H9 (cell line): ENCODE measurements at regions not wholly inside any gene's neighbourhood (a gene's known extent, or its start where the extent isn't known, plus 50 kb on each side); places are given as distances from the start of the nearest gene placed in this dataset.

Experiments
- DNase-seq: peaks from one replicate; pipeline ENCODE4 v3.0.0-alpha.2; 2017
- H2AFZ ChIP-seq: one replicate; pipeline ENCODE4 v1.6.1; 2013; ENCODE audit warnings: mild to moderate bottlenecking, low read length, control low read depth, moderate library complexity
- H2AK5ac ChIP-seq: 2 replicates; pipeline ENCODE4 v1.6.1; 2013; ENCODE audit warnings: low read length, control low read depth, mixed read lengths; ENCODE audit not compliant: insufficient read length
- H2BK120ac ChIP-seq: one replicate; pipeline ENCODE4 v1.6.1; 2013; ENCODE audit warnings: low read depth, mild to moderate bottlenecking, low read length, control low read depth, inconsistent platforms; ENCODE audit not compliant: poor library complexity, severe bottlenecking
- H2BK12ac ChIP-seq: 2 replicates; pipeline ENCODE4 v1.6.1; 2013; ENCODE audit warnings: low read length, control low read depth, mixed read lengths, low read depth; ENCODE audit not compliant: insufficient read length
- H2BK15ac ChIP-seq: 2 replicates; pipeline ENCODE4 v1.6.1; 2013; ENCODE audit warnings: low read depth, low read length, control low read depth
- H2BK20ac ChIP-seq: one replicate; pipeline ENCODE4 v1.6.1; 2013; ENCODE audit warnings: low read depth, mild to moderate bottlenecking, low read length, control low read depth, inconsistent platforms; ENCODE audit not compliant: poor library complexity, severe bottlenecking
- H2BK5ac ChIP-seq: 2 replicates; pipeline ENCODE4 v1.6.1; 2013; ENCODE audit warnings: low read length, control low read depth, mixed read lengths; ENCODE audit not compliant: insufficient read length
- H3K14ac ChIP-seq: 2 replicates; pipeline ENCODE4 v1.6.1; 2013; ENCODE audit warnings: low read length, control low read depth; ENCODE audit not compliant: insufficient read depth
- H3K18ac ChIP-seq: 2 replicates; pipeline ENCODE4 v1.6.1; 2013; ENCODE audit warnings: low read depth, mild to moderate bottlenecking, mixed read lengths, low read length, control low read depth; ENCODE audit not compliant: insufficient read length
- H3K23ac ChIP-seq: 2 replicates; pipeline ENCODE4 v1.6.1; 2013; ENCODE audit warnings: low read length, control low read depth, mixed read lengths, low read depth; ENCODE audit not compliant: insufficient read length
- H3K23me2 ChIP-seq: 2 replicates; pipeline ENCODE4 v1.6.1; 2013; ENCODE audit warnings: low read depth, mild to moderate bottlenecking, mixed read lengths, low read length, control low read depth; ENCODE audit not compliant: insufficient read length, poor library complexity, severe bottlenecking
- H3K27ac ChIP-seq: 2 replicates; pipeline ENCODE4 v1.5.1; 2013; ENCODE audit warnings: low read length, control low read depth, mixed read lengths, low read depth; ENCODE audit not compliant: insufficient read length
- H3K27me3 ChIP-seq: 2 replicates; pipeline ENCODE4 v1.6.1; 2013; ENCODE audit warnings: low read length, control low read depth, inconsistent platforms; ENCODE audit not compliant: insufficient read depth
- H3K4ac ChIP-seq: 2 replicates; pipeline ENCODE4 v1.6.1; 2013; ENCODE audit warnings: low read depth, mild to moderate bottlenecking, control low read depth, inconsistent platforms, low read length, moderate library complexity
- H3K4me1 ChIP-seq: 2 replicates; pipeline ENCODE4 v1.6.1; 2013; ENCODE audit warnings: low read length, control low read depth, inconsistent platforms; ENCODE audit not compliant: insufficient read depth
- H3K4me2 ChIP-seq: 2 replicates; pipeline ENCODE4 v1.6.1; 2013; ENCODE audit warnings: low read length, control low read depth, mixed read lengths; ENCODE audit not compliant: insufficient read length, insufficient read depth
- H3K56ac ChIP-seq: 2 replicates; pipeline ENCODE4 v1.6.1; 2013; ENCODE audit warnings: low read depth, mild to moderate bottlenecking, mixed read lengths, low read length, control low read depth; ENCODE audit not compliant: insufficient read length
- H3K79me1 ChIP-seq: 2 replicates; pipeline ENCODE4 v1.6.1; 2013; ENCODE audit warnings: low read depth, mild to moderate bottlenecking, moderate library complexity, low read length, control low read depth, inconsistent platforms; ENCODE audit not compliant: insufficient read depth, poor library complexity, severe bottlenecking
- H3K79me2 ChIP-seq: 2 replicates; pipeline ENCODE4 v1.6.1; 2013; ENCODE audit warnings: low read length, control low read depth, inconsistent platforms; ENCODE audit not compliant: insufficient read depth
- H3K9ac ChIP-seq: 2 replicates; pipeline ENCODE4 v1.6.1; 2013; ENCODE audit warnings: low read length, control low read depth, mixed read lengths; ENCODE audit not compliant: insufficient read length; ENCODE audit errors: extremely low read depth
- H3K9me3 ChIP-seq: one replicate; pipeline ENCODE4 v1.6.1; 2013; ENCODE audit warnings: low read depth, low read length, inconsistent platforms; ENCODE audit not compliant: control insufficient read depth
- H3T11ph ChIP-seq: one replicate; pipeline ENCODE4 v1.6.1; 2013; ENCODE audit warnings: mild to moderate bottlenecking, low read length, control low read depth, inconsistent platforms
- H4K20me1 ChIP-seq: one replicate; pipeline ENCODE4 v1.6.1; 2013; ENCODE audit not compliant: control insufficient read depth, insufficient read length, insufficient read depth
- H4K5ac ChIP-seq: 2 replicates; pipeline ENCODE4 v1.6.1; 2013; ENCODE audit warnings: low read depth, mild to moderate bottlenecking, mixed read lengths, low read length, control low read depth; ENCODE audit not compliant: insufficient read length
- H4K8ac ChIP-seq: replicated peaks from 2 replicates; pipeline ENCODE4 v1.6.1; 2013; ENCODE audit warnings: low read length, control low read depth, mixed read lengths, low read depth; ENCODE audit not compliant: insufficient read length
- H4K91ac ChIP-seq: 2 replicates; pipeline ENCODE4 v1.6.1; 2013; ENCODE audit warnings: low read depth, mild to moderate bottlenecking, moderate library complexity, mixed read lengths, low read length, control low read depth; ENCODE audit not compliant: insufficient read length
- H3K27ac Mint-ChIP-seq, 3 experiments: 2 replicates in 2 of 3; 3 replicates in 1 of 3; pipeline ENCODE4 v1.8.0; 2020 to 2021; ENCODE audit warnings: mixed read lengths in 3 of 3, mild to moderate bottlenecking in 1 of 3, moderate library complexity in 1 of 3
- H3K27me3 Mint-ChIP-seq: 2 replicates; pipeline ENCODE4 v1.8.0; 2021; ENCODE audit warnings: low read depth, mild to moderate bottlenecking, moderate library complexity, mixed read lengths
- H3K36me3 Mint-ChIP-seq, 3 experiments: 2 replicates in 2 of 3; 3 replicates in 1 of 3; pipeline ENCODE4 v1.8.0; 2020 to 2021; ENCODE audit warnings: low read depth in 3 of 3, mixed read lengths in 3 of 3; ENCODE audit not compliant: insufficient read depth in 1 of 3
- H3K4me1 Mint-ChIP-seq, 2 experiments: 2 replicates each; pipeline ENCODE4 v1.8.0; 2020; ENCODE audit warnings: mixed read lengths in 2 of 2
- H3K4me3 Mint-ChIP-seq, 2 experiments: 2 replicates in 1 of 2; 3 replicates in 1 of 2; pipeline ENCODE4 v1.8.0; 2020 to 2021; ENCODE audit warnings: mild to moderate bottlenecking in 2 of 2, mixed read lengths in 2 of 2, moderate library complexity in 1 of 2
- H3K9me3 Mint-ChIP-seq, 2 experiments: 2 replicates in 1 of 2; 3 replicates in 1 of 2; pipeline ENCODE4 v1.8.0; 2020; ENCODE audit warnings: mild to moderate bottlenecking in 2 of 2, mixed read lengths in 2 of 2, moderate library complexity in 1 of 2
- CTCF ChIP-seq: fragments of 200-600 bp; sonication (generic); conservative IDR thresholded peaks from 3 replicates; pipeline ENCODE4 v1.8.0; 2021; ENCODE audit warnings: antibody characterized with exemption, mild to moderate bottlenecking
- WGBS: extraction: QIAGEN DNeasy Blood & Tissue Kit; methylation state at CpG from one replicate; pipeline ENCODE4 v1.1.7; 2013; ENCODE audit warnings: missing lambda C conversion rate, low lambda C conversion rate, mixed read lengths; ENCODE audit not compliant: insufficient read length; ENCODE audit errors: extremely low coverage; 5-methylcytosine and 5-hydroxymethylcytosine counted together

- peaks cover 4% of the 10 kb centered on the region for H3K9me3 ChIP-seq
- H3K23me2 ChIP-seq, result no peaks in the 10 kb centered on the region
- no peak overlapping the region for H3K4ac ChIP-seq
- DNase-seq, result no peak
- H4K20me1 ChIP-seq, result no peaks in the 10 kb centered on the region
- no peak for TF ChIP-seq CTCF
- Mint-ChIP-seq H3K4me3 (no peak overlapping the region), H3K4me1 (peaks cover 8 to 12% of the 10 kb centered on the region in 2 experiments; a peak in 3 of 4 replicates), H3K27me3 (peaks cover 48% of the 10 kb centered on the region), H3K27ac (no peak overlapping the region), H3K36me3 (no peaks in the 10 kb centered on the region; a peak in 1 of 7 replicates), H3K9me3 (peaks cover 3 to 59% of the 10 kb centered on the region in 2 experiments; a peak in 3 of 5 replicates)
- no peak overlapping the region for H2AFZ ChIP-seq
- no peak overlapping the region for H4K91ac ChIP-seq
- no peaks in the 10 kb centered on the region for H3K79me2 ChIP-seq
- no peak overlapping the region for H2BK120ac ChIP-seq
- no peaks in the 10 kb centered on the region for H3K79me1 ChIP-seq
- H3K56ac ChIP-seq, result no peak overlapping the region
- no peak overlapping the region; the same call in 1 of the 2 replicates for H3K14ac ChIP-seq
- peaks cover 4% of the 10 kb centered on the region; the same call in 1 of the 2 replicates for H3K27me3 ChIP-seq
- no peak overlapping the region for H4K8ac ChIP-seq
- no peak overlapping the region for H3K27ac ChIP-seq
- no peaks in the 10 kb centered on the region for H3K4me1 ChIP-seq
- H2BK5ac ChIP-seq, result no peak overlapping the region
- H2AK5ac ChIP-seq, result no peak overlapping the region
- WGBS, result no CpG with 5 or more reads among the region's 4 CpGs
- H2BK15ac ChIP-seq, result no peak overlapping the region
- no peak overlapping the region for H3K4me2 ChIP-seq
- H3K23ac ChIP-seq, result no peak overlapping the region
- no peak overlapping the region for H2BK12ac ChIP-seq
- no peak overlapping the region for H2BK20ac ChIP-seq
- H3T11ph ChIP-seq, result no peak overlapping the region
- no peak overlapping the region for H4K5ac ChIP-seq
- no peak overlapping the region for H3K9ac ChIP-seq
- no peak overlapping the region for H3K18ac ChIP-seq
Observed at GRCh38 chrX:107502316-107502715, 52.9 kb downstream of the FRMPD3 start.
